HEK293 (cell line): ENCODE measurements at regions not wholly inside any gene's neighbourhood (a gene's known extent, or its start where the extent isn't known, plus 50 kb on each side); places are given as distances from the start of the nearest gene placed in this dataset.

ENCODE experiments used
- KLF9 ChIP-seq: fragments of 450-650 bp; formaldehyde crosslinking; IDR thresholded peaks from 2 replicates; pipeline ENCODE4 v1.5.1; 2016; ENCODE audit warnings: missing biosample characterization, missing genetic modification characterization, low read depth
- ZNF239 ChIP-seq: fragments of 450-650 bp; formaldehyde crosslinking; IDR thresholded peaks from 2 replicates; pipeline ENCODE4 v1.5.1; 2016; ENCODE audit warnings: missing biosample characterization, missing genetic modification characterization

DNA sequence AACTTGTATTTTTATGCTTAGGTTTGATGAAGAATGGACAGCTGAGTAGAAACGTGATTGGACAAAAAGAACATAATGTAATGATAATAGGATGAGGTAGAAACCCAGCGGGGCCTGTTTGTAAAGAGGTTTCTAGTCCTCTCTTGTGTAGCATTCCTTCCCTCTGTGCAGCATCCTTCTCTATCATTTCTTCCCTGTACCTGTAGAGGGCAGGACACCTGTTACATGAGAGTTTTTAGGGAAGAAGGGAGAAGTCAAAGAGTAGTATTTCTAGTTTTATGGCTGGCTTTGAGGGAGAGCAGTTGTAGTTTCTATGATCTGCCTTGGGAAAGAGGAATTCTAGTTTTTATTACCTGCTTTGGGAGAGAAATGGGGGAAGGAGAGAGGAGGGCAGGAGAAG, 162.1 kb upstream of the FST start:
- TF ChIP-seq KLF9 (tag by site-specific recombination): no peak
- TF ChIP-seq ZNF239: no peak
